Osteocyte (in vitro differentiated cells): ENCODE measurements at regions not wholly inside any gene's neighbourhood (a gene's known extent, or its start where the extent isn't known, plus 50 kb on each side); places are given as distances from the start of the nearest gene placed in this dataset.

Source experiments
- DNase-seq: peaks from one replicate; pipeline ENCODE4 v3.0.0; 2021; ENCODE audit warnings: mixed read lengths; ENCODE audit not compliant: unreplicated experiment; ENCODE audit errors: extremely low spot score
- H3K27ac Mint-ChIP-seq: one replicate; pipeline ENCODE4 v1.8.0; 2021; ENCODE audit warnings: mild to moderate bottlenecking, mixed read lengths; ENCODE audit not compliant: unreplicated experiment
- H3K27me3 Mint-ChIP-seq: one replicate; pipeline ENCODE4 v1.8.0; 2021; ENCODE audit warnings: mixed read lengths; ENCODE audit not compliant: unreplicated experiment
- H3K36me3 Mint-ChIP-seq: one replicate; pipeline ENCODE4 v1.8.0; 2021; ENCODE audit warnings: mixed read lengths; ENCODE audit not compliant: unreplicated experiment
- H3K4me1 Mint-ChIP-seq: one replicate; pipeline ENCODE4 v1.8.0; 2021; ENCODE audit warnings: mixed read lengths; ENCODE audit not compliant: unreplicated experiment
- H3K4me3 Mint-ChIP-seq: one replicate; pipeline ENCODE4 v1.8.0; 2021; ENCODE audit warnings: mild to moderate bottlenecking, moderate library complexity, mixed read lengths; ENCODE audit not compliant: unreplicated experiment
- H3K9me3 Mint-ChIP-seq: one replicate; pipeline ENCODE4 v1.8.0; 2021; ENCODE audit warnings: mixed read lengths; ENCODE audit not compliant: unreplicated experiment
- CTCF ChIP-seq: fragments of 200-600 bp; sonication (generic); IDR thresholded peaks from 2 replicates; pipeline ENCODE4 v1.5.0; 2021; ENCODE audit warnings: antibody characterized with exemption, mild to moderate bottlenecking, moderate library complexity

GRCh38 chr18:10184776-10185175 lies 269.7 kb upstream of the APCDD1 start:
- H3K9me3 Mint-ChIP-seq: peaks cover 5% of the 10 kb centered on the region
- H3K4me3 Mint-ChIP-seq: no peak overlapping the region
- H3K36me3 Mint-ChIP-seq: peaks cover 5% of the 10 kb centered on the region
- DNase-seq: no peak
- H3K27me3 Mint-ChIP-seq: peaks cover 22% of the 10 kb centered on the region
- H3K27ac Mint-ChIP-seq: no peak overlapping the region
- H3K4me1 Mint-ChIP-seq: peaks cover 5% of the 10 kb centered on the region
- TF ChIP-seq CTCF: no peak

GRCh38 chr18:10188971-10189810 lies 265.2 kb upstream of the APCDD1 start:
- H3K27me3 Mint-ChIP-seq: peaks cover 7% of the 10 kb centered on the region
- DNase-seq: no peak
- peaks cover 1% of the 10 kb centered on the region for H3K4me1 Mint-ChIP-seq
- no peak for TF ChIP-seq CTCF
- H3K36me3 Mint-ChIP-seq: no peaks in the 10 kb centered on the region
- no peak overlapping the region for H3K4me3 Mint-ChIP-seq
- no peak overlapping the region for H3K27ac Mint-ChIP-seq
- H3K9me3 Mint-ChIP-seq: no peaks in the 10 kb centered on the region

- Mint-ChIP-seq H3K27ac (no peak overlapping the region), H3K4me1 (peaks cover 1% of the 10 kb centered on the region), H3K9me3 (no peaks in the 10 kb centered on the region), H3K4me3 (no peak overlapping the region), H3K36me3 (no peaks in the 10 kb centered on the region), H3K27me3 (peaks cover 7% of the 10 kb centered on the region)
- no peak for DNase-seq
- no peak for TF ChIP-seq CTCF
Observed at GRCh38 chr18:10190564-10190963, 263.9 kb upstream of the APCDD1 start.

GRCh38 chr18:10193444-10193843 lies 261.0 kb upstream of the APCDD1 start:
- H3K27me3 Mint-ChIP-seq: peaks cover 2% of the 10 kb centered on the region
- H3K4me3 Mint-ChIP-seq: no peak overlapping the region
- TF ChIP-seq CTCF: no peak
- peaks cover 5% of the 10 kb centered on the region for H3K4me1 Mint-ChIP-seq
- no peaks in the 10 kb centered on the region for H3K9me3 Mint-ChIP-seq
- H3K36me3 Mint-ChIP-seq: no peaks in the 10 kb centered on the region
- no peak for DNase-seq
- no peak overlapping the region for H3K27ac Mint-ChIP-seq

- Mint-ChIP-seq H3K4me3 (no peak overlapping the region), H3K36me3 (no peaks in the 10 kb centered on the region), H3K4me1 (peaks cover 5% of the 10 kb centered on the region), H3K27me3 (no peaks in the 10 kb centered on the region), H3K9me3 (no peaks in the 10 kb centered on the region), H3K27ac (no peak overlapping the region)
- no peak for TF ChIP-seq CTCF
- no peak for DNase-seq
Observed at GRCh38 chr18:10194592-10194991, 259.8 kb upstream of the APCDD1 start.
